Spinal cord (tissue), 9 donors: ENCODE measurements at regions not wholly inside any gene's neighbourhood (a gene's known extent, or its start where the extent isn't known, plus 50 kb on each side); places are given as distances from the start of the nearest gene placed in this dataset.
A peak's percentile ranks its signal among the peaks of the same experiment; 100 is the strongest.

ENCODE experiments used
- DNase-seq, 6 donors: peaks; one replicate each; pipeline versions ENCODE4 v3.0.0 to v3.0.0-alpha.2; 2013 to 2015; ENCODE audit warnings: low spot score in 6 of 6, low read depth in 4 of 6
- H3K27ac ChIP-seq: one replicate; pipeline ENCODE4 v1.5.1; 2013; ENCODE audit warnings: low read depth, low read length, control low read depth
- H3K27me3 ChIP-seq: one replicate; pipeline ENCODE4 v1.6.1; 2013; ENCODE audit warnings: low read length; ENCODE audit not compliant: control insufficient read depth, insufficient read depth
- H3K36me3 ChIP-seq: one replicate; pipeline ENCODE4 v1.6.1; 2013; ENCODE audit warnings: low read length; ENCODE audit not compliant: control insufficient read depth, insufficient read depth
- H3K4me1 ChIP-seq: one replicate; pipeline ENCODE4 v1.6.1; 2013; ENCODE audit warnings: low read length; ENCODE audit not compliant: control insufficient read depth, insufficient read depth
- H3K4me3 ChIP-seq: one replicate; pipeline ENCODE4 v1.5.1; 2013; ENCODE audit warnings: low read depth, low read length, control low read depth
- H3K9me3 ChIP-seq: one replicate; pipeline ENCODE4 v1.6.1; 2013; ENCODE audit warnings: low read length; ENCODE audit not compliant: control insufficient read depth, insufficient read depth
- WGBS: methylation state at CpG from one replicate; pipeline ENCODE4 v1.1.5; 2013; ENCODE audit warnings: missing lambda C conversion rate; ENCODE audit not compliant: insufficient coverage; 5-methylcytosine and 5-hydroxymethylcytosine counted together
- donor health status: healthy.

DNA sequence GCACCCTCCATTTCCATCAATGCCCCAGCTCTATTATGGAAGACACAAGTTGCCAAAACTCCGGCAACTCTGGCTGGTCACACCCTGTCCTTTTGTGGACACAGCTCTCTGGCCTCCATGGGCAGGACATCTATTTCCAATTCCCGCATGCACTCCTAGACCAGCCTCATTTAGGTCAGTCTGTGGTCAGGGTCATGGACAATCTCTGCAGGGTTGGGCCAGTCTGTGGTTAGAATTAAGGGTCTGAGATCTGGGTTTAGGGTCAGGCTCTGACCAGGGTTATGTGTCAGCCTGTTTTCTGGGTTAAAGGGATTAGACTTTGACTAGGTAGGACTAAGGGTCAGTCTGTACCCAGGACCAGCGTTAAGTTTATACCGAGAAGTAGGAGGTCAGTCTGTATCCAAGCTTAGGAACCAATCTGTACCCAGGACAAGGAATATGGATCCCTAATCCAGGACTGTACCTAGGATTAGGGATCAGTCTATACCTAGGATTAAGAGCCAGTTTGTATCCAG is 82.4 kb downstream of the VEGFA start:
- no peak overlapping the region for H3K27ac ChIP-seq
- no peaks in the 10 kb centered on the region for H3K9me3 ChIP-seq
- WGBS, result 99% methylated on average over 4 of the region's 4 CpGs
- peaks cover 4% of the 10 kb centered on the region for H3K4me1 ChIP-seq
- no peaks in the 10 kb centered on the region for H3K36me3 ChIP-seq
- H3K27me3 ChIP-seq, result no peaks in the 10 kb centered on the region
- DNase-seq, result no peak
- no peak overlapping the region for H3K4me3 ChIP-seq

- Histone ChIP-seq H3K36me3 (no peaks in the 10 kb centered on the region), H3K4me1 (peaks cover 4% of the 10 kb centered on the region), H3K4me3 (no peak overlapping the region), H3K9me3 (no peaks in the 10 kb centered on the region), H3K27me3 (no peaks in the 10 kb centered on the region), H3K27ac (no peak overlapping the region)
- 81% methylated on average over 3 of the region's 10 CpGs for WGBS
- DNase-seq, result no peak
Observed at GRCh38 chr6:43851204-43851865, 81.3 kb downstream of the VEGFA start.

DNA sequence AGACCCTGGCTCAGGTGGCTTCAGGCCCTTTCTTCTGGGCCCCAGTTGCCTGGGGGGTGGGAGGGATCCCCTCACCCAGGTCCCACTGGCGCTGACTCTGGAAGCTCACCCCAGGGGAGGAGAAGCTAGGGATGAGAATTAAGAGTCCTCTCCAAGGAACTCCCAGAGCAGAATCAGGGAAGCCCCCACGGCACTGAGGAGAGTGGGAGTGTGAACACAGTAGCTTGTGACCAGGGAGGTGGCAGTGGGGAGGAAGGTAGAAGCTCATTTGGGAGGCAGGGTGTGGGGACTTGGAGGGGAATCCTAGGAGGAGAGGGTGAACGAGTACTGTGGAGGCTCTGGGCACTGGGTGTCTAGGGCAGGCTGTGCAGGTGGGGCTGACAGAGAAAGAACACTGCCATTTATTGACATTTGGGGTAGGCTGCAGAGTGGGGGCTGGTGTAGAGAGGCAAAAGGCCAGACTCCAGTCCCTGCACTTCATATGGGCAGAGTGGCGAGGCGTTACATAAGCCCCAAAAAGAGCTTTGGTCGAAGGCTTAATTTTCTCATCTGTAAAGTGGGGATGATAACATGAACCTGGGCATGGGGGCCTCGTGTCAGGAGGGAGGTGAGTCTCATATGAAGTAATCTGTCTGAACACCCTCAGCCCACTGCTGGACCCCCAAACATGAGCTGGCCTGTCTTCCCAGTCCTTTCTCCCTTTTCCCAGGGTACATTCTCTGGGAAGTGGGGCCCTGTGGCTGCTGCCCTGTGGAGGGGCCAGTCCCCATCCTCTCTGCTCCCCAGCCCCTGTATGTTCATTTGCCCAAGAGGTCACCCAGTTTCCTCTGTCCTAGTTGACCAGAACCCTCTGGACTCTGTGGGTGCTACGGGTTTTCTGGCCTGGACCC is 80.5 kb downstream of the VEGFA start:
- 86% methylated on average over 7 of the region's 8 CpGs for WGBS
- no peaks in the 10 kb centered on the region for H3K27me3 ChIP-seq
- peaks cover 4% of the 10 kb centered on the region for H3K4me1 ChIP-seq
- no peak for DNase-seq
- no peaks in the 10 kb centered on the region for H3K36me3 ChIP-seq
- no peak overlapping the region for H3K4me3 ChIP-seq
- no peak overlapping the region for H3K27ac ChIP-seq
- H3K9me3 ChIP-seq, result no peaks in the 10 kb centered on the region

GRCh38 chr6:43849844-43850243 is 79.8 kb downstream of the VEGFA start:
- H3K4me3 ChIP-seq, result no peak overlapping the region
- H3K4me1 ChIP-seq, result peaks cover 4% of the 10 kb centered on the region
- no peaks in the 10 kb centered on the region for H3K36me3 ChIP-seq
- H3K27ac ChIP-seq, result no peak overlapping the region
- peak in 1 of 6 donors; percentile 59 for DNase-seq
- WGBS, result 42% methylated on average over 3 of the region's 5 CpGs
- no peaks in the 10 kb centered on the region for H3K27me3 ChIP-seq
- H3K9me3 ChIP-seq, result no peaks in the 10 kb centered on the region

DNA sequence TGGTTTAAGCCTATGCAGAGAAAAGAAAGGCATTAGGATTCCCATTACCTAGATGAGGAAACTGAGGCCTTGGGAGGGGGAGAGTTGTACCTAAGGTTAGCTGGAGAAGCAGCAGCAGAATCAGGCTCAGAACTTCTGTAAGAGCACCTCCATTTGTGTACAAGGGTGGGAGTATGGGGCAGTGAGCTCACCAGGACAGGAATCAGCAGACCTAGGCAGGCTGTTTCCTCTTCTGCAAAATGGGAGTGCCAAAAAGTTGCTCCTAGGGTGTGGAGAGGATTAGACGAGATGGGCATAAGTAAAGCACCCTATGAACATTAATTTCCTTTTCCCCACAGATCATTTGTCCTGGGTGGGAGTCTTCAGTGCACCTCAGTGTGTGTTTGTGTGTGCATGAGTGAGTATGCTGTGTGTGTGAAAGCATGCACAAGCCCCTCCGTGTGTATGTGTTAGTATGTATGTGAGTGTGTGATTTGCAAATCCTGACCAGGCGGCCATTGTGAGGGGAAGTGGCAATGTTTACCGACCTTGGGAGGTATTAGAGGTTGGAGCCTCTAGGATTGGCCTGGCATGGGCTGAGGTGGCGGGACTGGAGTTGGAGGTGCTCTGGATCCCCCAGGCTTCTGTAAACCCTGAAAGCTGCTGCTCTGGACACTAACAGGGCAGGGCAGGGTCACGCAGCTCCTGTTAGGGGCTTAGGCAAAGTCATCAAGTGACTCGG is 78.8 kb downstream of the VEGFA start:
- no peak overlapping the region for H3K4me3 ChIP-seq
- 86% methylated on average over 6 of the region's 7 CpGs for WGBS
- no peaks in the 10 kb centered on the region for H3K27me3 ChIP-seq
- no peak overlapping the region for H3K27ac ChIP-seq
- DNase-seq, result no peak
- H3K4me1 ChIP-seq, result peaks cover 4% of the 10 kb centered on the region
- H3K9me3 ChIP-seq, result no peaks in the 10 kb centered on the region
- H3K36me3 ChIP-seq, result no peaks in the 10 kb centered on the region

DNA sequence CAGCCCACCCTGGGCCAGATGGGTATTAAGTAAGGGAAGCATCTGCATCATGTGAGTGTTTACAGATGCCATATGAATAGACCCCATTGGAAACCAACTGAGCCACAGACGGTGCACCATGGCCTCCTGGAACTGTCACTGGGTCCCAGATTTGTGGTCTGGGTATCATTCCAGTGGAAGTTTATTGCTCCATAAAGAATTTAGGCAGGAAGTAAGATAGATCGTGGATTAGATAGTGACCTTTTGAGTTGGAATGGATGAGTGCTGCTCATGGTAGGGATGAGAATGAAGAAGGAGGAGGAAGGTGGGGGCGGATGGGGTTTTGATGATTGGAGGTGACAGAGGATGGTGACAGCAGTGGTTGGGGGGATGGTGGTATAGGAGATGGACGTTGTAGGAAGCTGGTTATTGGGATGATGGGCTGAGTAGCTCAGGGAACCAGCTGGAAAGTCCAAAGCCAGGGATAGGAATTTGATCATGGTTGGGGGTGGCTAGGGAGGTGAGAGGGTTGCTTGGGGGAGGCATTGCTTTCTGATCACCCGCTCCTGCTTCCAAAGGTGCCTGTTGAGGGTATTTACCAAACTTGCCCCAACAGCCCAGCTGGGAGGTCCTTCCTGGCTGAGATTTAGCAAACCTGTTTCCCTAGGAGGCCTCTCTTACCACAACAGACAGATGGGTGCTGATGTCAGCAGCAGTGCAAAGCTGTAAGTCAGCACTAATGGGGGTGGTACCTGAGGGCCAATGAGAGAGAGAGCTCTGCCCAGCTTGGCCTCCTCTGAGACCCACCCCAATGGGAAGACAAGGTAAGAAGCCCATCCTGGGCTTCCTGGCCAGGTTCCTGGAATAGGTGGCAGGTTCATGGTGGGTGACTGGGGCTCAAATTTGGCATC is 78.0 kb downstream of the VEGFA start:
- Histone ChIP-seq H3K27me3 (no peaks in the 10 kb centered on the region), H3K9me3 (no peaks in the 10 kb centered on the region), H3K4me3 (no peak overlapping the region), H3K4me1 (peaks cover 4% of the 10 kb centered on the region), H3K36me3 (no peaks in the 10 kb centered on the region), H3K27ac (no peak overlapping the region)
- no peak for DNase-seq
- 70% methylated on average over 5 of the region's 5 CpGs for WGBS

GRCh38 chr6:43846556-43846955 is 76.5 kb downstream of the VEGFA start:
- Histone ChIP-seq H3K36me3 (no peaks in the 10 kb centered on the region), H3K27me3 (no peaks in the 10 kb centered on the region), H3K4me1 (peaks cover 4% of the 10 kb centered on the region), H3K4me3 (no peak overlapping the region), H3K9me3 (no peaks in the 10 kb centered on the region), H3K27ac (no peak overlapping the region)
- DNase-seq, result peak in 1 of 6 donors; percentile 28
- WGBS, result no CpG with 5 or more reads among the region's 8 CpGs

DNA sequence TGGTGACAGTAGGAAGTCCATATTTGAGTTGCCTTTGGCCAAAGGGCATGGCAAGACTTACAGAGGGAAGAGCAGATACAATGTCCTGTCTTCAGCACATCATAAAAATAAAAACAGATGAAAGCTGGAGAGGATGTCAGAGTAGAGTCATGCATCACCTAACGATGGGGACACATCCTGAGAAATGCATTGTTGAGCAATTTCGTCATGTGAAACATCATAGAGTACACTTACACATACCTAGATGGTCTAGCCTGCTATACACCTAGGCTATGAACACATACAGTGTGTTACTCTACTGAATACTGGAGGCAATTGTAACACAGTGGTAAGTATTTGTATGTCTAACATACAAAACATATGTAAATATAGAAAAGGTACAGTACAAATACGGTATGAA is 75.6 kb downstream of the VEGFA start:
- Histone ChIP-seq H3K9me3 (no peaks in the 10 kb centered on the region), H3K4me1 (peaks cover 4% of the 10 kb centered on the region), H3K4me3 (no peak overlapping the region), H3K27ac (no peak overlapping the region), H3K36me3 (no peaks in the 10 kb centered on the region), H3K27me3 (no peaks in the 10 kb centered on the region)
- WGBS, result 100% methylated on average over 1 of the region's 3 CpGs
- DNase-seq, result no peak

GRCh38 chr6:43843669-43844171 is 73.7 kb downstream of the VEGFA start:
- no peaks in the 10 kb centered on the region for H3K4me1 ChIP-seq
- WGBS, result no CpG with 5 or more reads among the region's 4 CpGs
- no peaks in the 10 kb centered on the region for H3K27me3 ChIP-seq
- no peaks in the 10 kb centered on the region for H3K36me3 ChIP-seq
- H3K4me3 ChIP-seq, result no peak overlapping the region
- DNase-seq, result no peak
- H3K9me3 ChIP-seq, result no peaks in the 10 kb centered on the region
- no peak overlapping the region for H3K27ac ChIP-seq
